DND-41 (cell line): ENCODE measurements at regions not wholly inside any gene's neighbourhood (a gene's known extent, or its start where the extent isn't known, plus 50 kb on each side); places are given as distances from the start of the nearest gene placed in this dataset.
"Not testable (repeated sequence)": the region's sequence is repeated elsewhere in the genome, so short reads cannot be mapped to it uniquely, and the experiment has no call there.

Experiments used
- ATAC-seq: fragments of 200-7000 bp; cut with Tn5 transposase; 3 replicates; pipeline ENCODE4 v1.9.1; 2021; ENCODE audit warnings: low read depth; ENCODE audit not compliant: insufficient read depth
- DNase-seq: peaks from one replicate; pipeline ENCODE4 v3.0.0-alpha.2; 2020
- H2AFZ ChIP-seq: 2 replicates; pipeline ENCODE4 v1.6.0; 2012; ENCODE audit warnings: low read depth, low read length
- H3K27ac ChIP-seq: 2 replicates; pipeline ENCODE4 v1.5.1; 2012; ENCODE audit warnings: low read length, inconsistent platforms
- H3K27me3 ChIP-seq: fragments of 200-600 bp; sonication (generic); 2 replicates; pipeline ENCODE4 v1.6.0; 2012; ENCODE audit warnings: low read length, mild to moderate bottlenecking, inconsistent platforms; ENCODE audit not compliant: insufficient read depth, poor library complexity
- H3K36me3 ChIP-seq: 2 replicates; pipeline ENCODE4 v1.5.1; 2012; ENCODE audit warnings: low read length, inconsistent platforms; ENCODE audit not compliant: insufficient read depth
- H3K4me1 ChIP-seq: 2 replicates; pipeline ENCODE4 v1.5.1; 2012; ENCODE audit warnings: mild to moderate bottlenecking, low read length; ENCODE audit not compliant: insufficient read depth
- H3K4me2 ChIP-seq: 2 replicates; pipeline ENCODE4 v1.6.0; 2012; ENCODE audit warnings: mild to moderate bottlenecking, moderate library complexity, low read length, inconsistent platforms; ENCODE audit not compliant: insufficient read depth
- H3K4me3 ChIP-seq, 2 experiments: fragments of 200-600 bp in 1 of 2; shearing (Covaris generic) in 1 of 2; 2 replicates each; pipeline ENCODE4 v1.5.1; 2012 to 2016; ENCODE audit warnings: inconsistent platforms in 2 of 2, low read length in 2 of 2, mild to moderate bottlenecking in 2 of 2, low read depth in 1 of 2, moderate library complexity in 1 of 2
- H3K79me2 ChIP-seq: 2 replicates; pipeline ENCODE4 v1.6.0; 2012; ENCODE audit warnings: low read length, inconsistent platforms; ENCODE audit not compliant: insufficient read depth
- H3K9ac ChIP-seq: 2 replicates; pipeline ENCODE4 v1.6.0; 2012; ENCODE audit warnings: low read depth, mild to moderate bottlenecking, inconsistent platforms, low read length, moderate library complexity
- H3K9me3 ChIP-seq: 2 replicates; pipeline ENCODE4 v1.5.1; 2012; ENCODE audit warnings: low read length, moderate library complexity, mild to moderate bottlenecking, inconsistent platforms; ENCODE audit not compliant: insufficient read depth, severe bottlenecking
- H4K20me1 ChIP-seq: 2 replicates; pipeline ENCODE4 v1.6.0; 2012; ENCODE audit warnings: low read length; ENCODE audit not compliant: insufficient read depth
- EZH2 ChIP-seq: IDR thresholded peaks from 3 replicates; pipeline ENCODE4 v1.6.1; 2012; ENCODE audit warnings: borderline replicate concordance, low read depth, mild to moderate bottlenecking, moderate library complexity, low read length, inconsistent platforms; ENCODE audit not compliant: severe bottlenecking
- TF ChIP-seq, protein P1 (sequence below): IDR thresholded peaks from 2 replicates; pipeline ENCODE4 v1.5.1; 2012; ENCODE audit warnings: borderline replicate concordance, low read length, moderate library complexity, mild to moderate bottlenecking; ENCODE audit not compliant: poor library complexity, severe bottlenecking; ENCODE audit errors: extremely low read depth

DNA sequence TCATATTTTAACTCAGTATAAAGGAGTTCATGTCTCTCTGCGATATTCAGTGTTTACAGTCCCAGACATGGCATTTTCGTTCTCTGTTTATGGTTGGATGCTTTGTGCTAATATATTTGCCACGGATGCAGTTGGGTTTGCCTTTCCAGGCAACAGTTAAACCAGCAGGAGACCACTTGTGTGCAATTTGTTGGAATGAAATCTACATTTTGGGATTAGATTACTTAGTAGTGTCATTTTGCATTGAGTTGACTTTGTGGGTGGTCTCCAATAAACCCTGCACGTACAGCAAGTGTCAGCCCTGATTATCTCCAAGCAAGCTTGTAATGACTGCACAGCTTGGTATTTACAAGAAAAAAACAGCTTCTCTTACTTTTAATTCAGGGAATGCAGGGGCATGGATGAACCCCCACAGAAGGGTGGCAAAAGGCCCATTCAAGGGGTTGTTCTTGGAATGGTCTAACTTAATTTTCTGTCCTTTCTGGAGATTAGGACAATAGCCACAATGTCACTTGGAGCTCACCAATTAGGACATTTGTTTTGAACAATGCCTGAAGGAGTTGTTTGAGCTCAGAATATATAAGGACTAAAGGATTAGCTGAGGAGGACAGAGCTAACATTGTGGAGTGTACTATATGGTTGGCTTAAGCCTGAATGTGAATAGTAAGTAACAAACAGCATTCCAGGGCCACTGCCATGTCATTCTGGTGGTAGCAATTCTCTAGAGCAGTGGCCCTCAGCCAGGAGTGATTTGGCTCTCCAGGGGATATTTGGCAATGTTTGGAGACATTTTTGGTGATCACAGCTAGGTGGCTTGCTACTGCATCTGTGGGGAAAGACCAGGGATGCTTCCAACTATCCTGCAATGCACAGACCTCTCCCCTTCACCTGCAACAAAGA is 121.5 kb downstream of the SLC4A3 start:
- no peaks in the 10 kb centered on the region for H3K4me1 ChIP-seq
- ATAC-seq = no peak

GRCh38 chr2:219751121-219751520 is 123.7 kb downstream of the SLC4A3 start:
- not testable (repeated sequence) for H3K4me1 ChIP-seq, H3K79me2 ChIP-seq, H3K4me3 ChIP-seq, H3K9ac ChIP-seq, H3K4me2 ChIP-seq, H3K27me3 ChIP-seq, H3K27ac ChIP-seq, DNase-seq, ATAC-seq, H3K9me3 ChIP-seq, H4K20me1 ChIP-seq, H2AFZ ChIP-seq, H3K36me3 ChIP-seq

More for the DNA sequence above, 121.5 kb downstream of the SLC4A3 start:
- no peak for TF ChIP-seq EZH2
- TF ChIP-seq, protein P1, sequence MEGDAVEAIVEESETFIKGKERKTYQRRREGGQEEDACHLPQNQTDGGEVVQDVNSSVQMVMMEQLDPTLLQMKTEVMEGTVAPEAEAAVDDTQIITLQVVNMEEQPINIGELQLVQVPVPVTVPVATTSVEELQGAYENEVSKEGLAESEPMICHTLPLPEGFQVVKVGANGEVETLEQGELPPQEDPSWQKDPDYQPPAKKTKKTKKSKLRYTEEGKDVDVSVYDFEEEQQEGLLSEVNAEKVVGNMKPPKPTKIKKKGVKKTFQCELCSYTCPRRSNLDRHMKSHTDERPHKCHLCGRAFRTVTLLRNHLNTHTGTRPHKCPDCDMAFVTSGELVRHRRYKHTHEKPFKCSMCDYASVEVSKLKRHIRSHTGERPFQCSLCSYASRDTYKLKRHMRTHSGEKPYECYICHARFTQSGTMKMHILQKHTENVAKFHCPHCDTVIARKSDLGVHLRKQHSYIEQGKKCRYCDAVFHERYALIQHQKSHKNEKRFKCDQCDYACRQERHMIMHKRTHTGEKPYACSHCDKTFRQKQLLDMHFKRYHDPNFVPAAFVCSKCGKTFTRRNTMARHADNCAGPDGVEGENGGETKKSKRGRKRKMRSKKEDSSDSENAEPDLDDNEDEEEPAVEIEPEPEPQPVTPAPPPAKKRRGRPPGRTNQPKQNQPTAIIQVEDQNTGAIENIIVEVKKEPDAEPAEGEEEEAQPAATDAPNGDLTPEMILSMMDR = no peak
- H3K4me3 ChIP-seq = no peak overlapping the region
- H3K9ac ChIP-seq = no peak overlapping the region
- H3K27ac ChIP-seq = no peak overlapping the region
- H2AFZ ChIP-seq = no peak overlapping the region
- H3K27me3 ChIP-seq = no peaks in the 10 kb centered on the region
- no peaks in the 10 kb centered on the region for H3K79me2 ChIP-seq
- H3K9me3 ChIP-seq = no peaks in the 10 kb centered on the region
- H3K4me2 ChIP-seq = no peak overlapping the region
- H4K20me1 ChIP-seq = no peaks in the 10 kb centered on the region
- no peak for DNase-seq
- H3K36me3 ChIP-seq = no peaks in the 10 kb centered on the region

DNA sequence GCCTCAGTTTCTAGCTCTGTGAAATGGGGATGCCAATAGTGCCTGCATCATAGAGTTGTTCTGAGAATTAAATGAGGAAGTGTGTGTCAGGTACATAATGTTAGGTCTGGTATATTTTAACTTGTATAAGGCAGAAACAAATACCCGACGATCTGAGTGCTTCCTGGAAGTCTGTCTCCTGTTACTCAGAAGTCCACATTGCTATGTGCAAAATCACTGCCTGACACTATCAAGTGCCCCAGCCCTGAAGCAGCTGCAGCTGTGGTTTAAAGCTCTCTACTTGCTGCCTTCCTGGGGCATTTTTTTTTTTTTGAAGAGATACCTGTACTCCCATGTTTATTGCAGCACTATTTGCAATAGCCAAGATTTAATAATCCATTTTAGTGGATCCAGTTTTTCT is 125.3 kb downstream of the SLC4A3 start:
- no peak overlapping the region for H3K4me2 ChIP-seq
- no peaks in the 10 kb centered on the region for H3K36me3 ChIP-seq
- no peak overlapping the region for H3K4me3 ChIP-seq
- no peak overlapping the region for H3K9ac ChIP-seq
- ATAC-seq (no peak), DNase-seq (no peak)
- no peak overlapping the region for H2AFZ ChIP-seq
- TF ChIP-seq EZH2 = no peak
- TF ChIP-seq, protein P1 = no peak
- H3K27ac ChIP-seq = no peak overlapping the region
- H3K79me2 ChIP-seq = no peaks in the 10 kb centered on the region
- no peaks in the 10 kb centered on the region for H4K20me1 ChIP-seq
- H3K27me3 ChIP-seq = no peaks in the 10 kb centered on the region
- no peaks in the 10 kb centered on the region for H3K9me3 ChIP-seq
- H3K4me1 ChIP-seq = no peaks in the 10 kb centered on the region

GRCh38 chr2:219758907-219759680 is 131.7 kb downstream of the SLC4A3 start:
- no peak for ATAC-seq
- TF ChIP-seq, protein P1 = no peak
- no peak for TF ChIP-seq EZH2
- H3K27me3 ChIP-seq = no peaks in the 10 kb centered on the region
- H3K27ac ChIP-seq = no peak overlapping the region
- H3K36me3 ChIP-seq = no peaks in the 10 kb centered on the region
- no peaks in the 10 kb centered on the region for H3K4me1 ChIP-seq
- no peak overlapping the region for H3K4me2 ChIP-seq
- H3K79me2 ChIP-seq = no peaks in the 10 kb centered on the region
- H4K20me1 ChIP-seq = no peaks in the 10 kb centered on the region
- H3K9ac ChIP-seq = no peak overlapping the region
- H3K4me3 ChIP-seq = no peak overlapping the region
- H3K9me3 ChIP-seq = no peaks in the 10 kb centered on the region
- DNase-seq = no peak
- H2AFZ ChIP-seq = no peak overlapping the region
